Suppressor macrophage treated with lipopolysaccharide for 1 hour (primary cell): ENCODE measurements at regions not wholly inside any gene's neighbourhood (a gene's known extent, or its start where the extent isn't known, plus 50 kb on each side); places are given as distances from the start of the nearest gene placed in this dataset.

Experiments used
- DNase-seq, 3 donors: peaks; one replicate each; pipeline ENCODE4 v3.0.0-alpha.2; 2020 to 2022

- DNase-seq = no peak
These were observed 110.2 kb upstream of the GPC1 start for GRCh38 chr2:240325016-240326007.

- DNase-seq = no peak
These were observed 109.2 kb upstream of the GPC1 start for GRCh38 chr2:240326246-240326645.

- no peak for DNase-seq
These were observed 108.6 kb upstream of the GPC1 start for GRCh38 chr2:240326886-240327285.

- no peak for DNase-seq
These were observed 107.9 kb upstream of the GPC1 start for GRCh38 chr2:240327566-240327965.

- DNase-seq = no peak
These were observed 106.9 kb upstream of the GPC1 start for GRCh38 chr2:240328526-240328925.

- DNase-seq = no peak
These were observed 106.3 kb upstream of the GPC1 start for GRCh38 chr2:240329116-240329665.

GRCh38 chr2:240329778-240330177 lies 105.7 kb upstream of the GPC1 start:
- DNase-seq = no peak

GRCh38 chr2:240333985-240334384 lies 101.5 kb upstream of the GPC1 start:
- no peak for DNase-seq

- no peak for DNase-seq
These were observed 100.4 kb upstream of the GPC1 start for GRCh38 chr2:240335061-240335460.

GRCh38 chr2:240336820-240337427 lies 98.5 kb upstream of the GPC1 start:
- no peak for DNase-seq

GRCh38 chr2:240338274-240338673 lies 97.2 kb upstream of the GPC1 start:
- no peak for DNase-seq

GRCh38 chr2:240339411-240340360 lies 95.8 kb upstream of the GPC1 start:
- DNase-seq = no peak

GRCh38 chr2:240340361-240340761 lies 95.1 kb upstream of the GPC1 start:
- no peak for DNase-seq

- DNase-seq = no peak
These were observed 94.4 kb upstream of the GPC1 start for GRCh38 chr2:240341064-240341463.

- no peak for DNase-seq
These were observed 91.9 kb upstream of the GPC1 start for GRCh38 chr2:240343548-240343947.

- no peak for DNase-seq
These were observed 90.6 kb upstream of the GPC1 start for GRCh38 chr2:240344904-240345303.

GRCh38 chr2:240346015-240346752 lies 89.3 kb upstream of the GPC1 start:
- DNase-seq = no peak

- DNase-seq = no peak
These were observed 88.6 kb upstream of the GPC1 start for GRCh38 chr2:240346753-240347372.

GRCh38 chr2:240347373-240347940 lies 88.0 kb upstream of the GPC1 start:
- no peak for DNase-seq

GRCh38 chr2:240347949-240348500 lies 87.4 kb upstream of the GPC1 start:
- no peak for DNase-seq

GRCh38 chr2:240348522-240348921 lies 86.9 kb upstream of the GPC1 start:
- no peak for DNase-seq
